GM21390 (cell line): ENCODE measurements at regions not wholly inside any gene's neighbourhood (a gene's known extent, or its start where the extent isn't known, plus 50 kb on each side); places are given as distances from the start of the nearest gene placed in this dataset.
"Not testable (repeated sequence)": the region's sequence is repeated elsewhere in the genome, so short reads cannot be mapped to it uniquely, and the experiment has no call there.

Experiments used
- ATAC-seq: cut with Tn5 transposase; IDR thresholded peaks from one replicate; pipeline ENCODE4 v1.9.1; 2021; ENCODE audit not compliant: unreplicated experiment

- ATAC-seq, result no peak
Observed at GRCh38 chr3:106336619-106337018, 467.8 kb upstream of the CBLB start.

- no peak for ATAC-seq
Observed at GRCh38 chr3:106337116-106337515, 468.3 kb upstream of the CBLB start.

- no peak for ATAC-seq
Observed at GRCh38 chr3:106338582-106339214, 469.9 kb upstream of the CBLB start.

- ATAC-seq, result no peak
Observed at GRCh38 chr3:106339551-106339950, 470.7 kb upstream of the CBLB start.

- ATAC-seq, result no peak
Observed at GRCh38 chr3:106341087-106341486, 472.3 kb upstream of the CBLB start.

GRCh38 chr3:106341586-106342162 is 472.9 kb upstream of the CBLB start:
- ATAC-seq, result no peak

- no peak for ATAC-seq
Observed at GRCh38 chr3:106342386-106342785, 473.6 kb upstream of the CBLB start.

GRCh38 chr3:106343811-106344210 is 475.0 kb upstream of the CBLB start:
- ATAC-seq, result no peak

GRCh38 chr3:106345353-106346027 is 476.7 kb upstream of the CBLB start:
- ATAC-seq, result no peak

- no peak for ATAC-seq
Observed at GRCh38 chr3:106347350-106347749, 478.5 kb upstream of the CBLB start.

GRCh38 chr3:106348139-106348690 is 479.4 kb upstream of the CBLB start:
- no peak for ATAC-seq

- ATAC-seq, result no peak
Observed at GRCh38 chr3:106349191-106349881, 480.5 kb upstream of the CBLB start.

GRCh38 chr3:106355873-106356272 is 487.1 kb upstream of the CBLB start:
- no peak for ATAC-seq

GRCh38 chr3:106359692-106360091 is 490.9 kb upstream of the CBLB start:
- no peak for ATAC-seq

- not testable (repeated sequence) for ATAC-seq
Observed at GRCh38 chr3:106360901-106361300, 492.1 kb upstream of the CBLB start.

GRCh38 chr3:106364477-106364876 is 495.7 kb upstream of the CBLB start:
- no peak for ATAC-seq

- no peak for ATAC-seq
Observed at GRCh38 chr3:106365061-106365691, 496.4 kb upstream of the CBLB start.

GRCh38 chr3:106366352-106366751 is 497.5 kb upstream of the CBLB start:
- no peak for ATAC-seq

GRCh38 chr3:106367496-106367895 is 498.7 kb upstream of the CBLB start:
- ATAC-seq, result no peak

- ATAC-seq, result no peak
Observed at GRCh38 chr3:106371221-106371970, 502.6 kb upstream of the CBLB start.
